NCI-H526 (cell line): ENCODE measurements at regions not wholly inside any gene's neighbourhood (a gene's known extent, or its start where the extent isn't known, plus 50 kb on each side); places are given as distances from the start of the nearest gene placed in this dataset.

ENCODE experiments used
- DNase-seq, 2 experiments: peaks; one replicate each; lab custom pipeline; 2025; lab: John Stamatoyannopoulos, UW

DNA sequence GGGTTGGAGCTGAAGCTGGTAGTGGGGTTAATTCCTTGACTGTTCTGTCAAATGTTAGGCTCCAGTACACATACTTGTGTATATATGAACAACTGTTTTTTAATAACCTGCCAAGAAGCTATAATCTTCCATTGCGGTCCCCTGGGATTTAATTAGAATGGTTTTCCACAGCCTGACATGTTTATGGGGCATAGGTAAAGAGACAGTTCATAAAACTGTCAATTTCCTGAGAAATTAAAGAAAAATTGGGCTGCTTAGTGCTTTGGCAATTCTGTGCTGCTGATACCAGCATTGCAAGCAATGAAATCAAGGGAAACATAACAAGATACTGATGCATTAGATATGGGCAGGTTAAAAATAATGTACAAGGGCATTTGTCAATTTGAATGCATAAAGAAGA, 314.1 kb upstream of the SLC35B3 start:
- peak in 1 of 2 experiments; percentile 5 for DNase-seq

DNA sequence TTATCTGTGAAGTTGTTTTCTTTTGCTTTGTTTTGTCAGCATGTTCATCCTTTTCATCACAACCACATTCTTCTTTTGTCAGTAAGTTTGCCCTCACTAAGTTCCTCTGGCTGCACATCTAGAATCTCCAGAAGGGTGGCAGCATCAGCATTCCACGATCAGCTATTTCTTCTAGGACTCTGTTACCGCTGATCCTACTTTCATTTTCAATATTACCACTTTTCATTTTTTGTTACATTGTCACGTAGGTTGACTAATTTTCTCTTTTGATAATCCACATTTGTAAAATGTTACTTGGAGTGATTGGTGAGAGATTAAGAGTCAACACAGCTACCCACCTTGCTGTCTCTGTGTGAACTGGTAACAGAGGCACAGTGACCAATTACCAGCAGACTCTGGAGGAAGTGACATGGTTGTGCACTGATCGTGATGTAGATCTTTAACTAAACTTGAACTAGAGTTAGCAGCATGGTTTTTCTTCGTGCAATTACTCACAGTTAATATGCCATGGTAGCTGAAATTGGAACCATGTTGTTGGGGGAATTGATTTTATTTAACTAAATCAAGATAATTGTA, 307.9 kb upstream of the SLC35B3 start:
- peak in 1 of 2 experiments; percentile 11 for DNase-seq

DNA sequence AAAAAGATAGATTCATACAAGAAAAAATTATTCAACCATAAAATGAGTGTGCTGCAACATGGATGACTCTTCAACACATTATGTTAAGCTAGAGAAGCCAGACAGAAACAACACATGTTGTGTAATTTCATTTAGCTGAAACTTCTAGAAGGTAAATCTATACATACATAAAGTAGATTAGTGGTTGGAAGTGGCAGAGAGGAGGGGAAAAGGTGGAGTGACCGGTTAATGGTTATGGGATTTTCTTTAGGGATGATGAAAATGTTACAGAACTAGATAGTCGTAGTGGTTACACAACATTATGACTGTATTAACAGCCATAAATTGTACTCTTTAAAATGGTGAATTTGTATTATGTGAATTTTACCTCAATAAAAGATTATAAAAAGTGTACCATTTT, 304.1 kb upstream of the SLC35B3 start:
- DNase-seq: no peak

DNA sequence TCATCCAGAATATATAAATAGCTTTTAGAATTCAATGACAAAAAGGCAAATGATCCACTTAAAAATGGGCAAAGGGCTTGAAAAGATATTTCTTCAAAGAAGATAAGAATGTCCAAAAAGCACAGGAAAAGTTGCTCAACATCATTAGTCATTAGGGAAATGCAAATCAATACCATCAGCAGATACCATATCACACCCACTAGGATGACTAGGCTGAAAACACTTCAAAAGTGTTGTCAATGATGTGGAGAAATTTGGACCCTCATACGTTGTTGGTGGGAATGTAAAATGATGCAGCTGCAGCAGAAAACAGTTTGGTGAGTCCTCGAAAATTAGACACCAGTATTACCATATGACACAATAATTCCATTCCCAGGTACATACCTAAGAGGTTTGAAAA, 303.6 kb upstream of the SLC35B3 start:
- no peak for DNase-seq

DNA sequence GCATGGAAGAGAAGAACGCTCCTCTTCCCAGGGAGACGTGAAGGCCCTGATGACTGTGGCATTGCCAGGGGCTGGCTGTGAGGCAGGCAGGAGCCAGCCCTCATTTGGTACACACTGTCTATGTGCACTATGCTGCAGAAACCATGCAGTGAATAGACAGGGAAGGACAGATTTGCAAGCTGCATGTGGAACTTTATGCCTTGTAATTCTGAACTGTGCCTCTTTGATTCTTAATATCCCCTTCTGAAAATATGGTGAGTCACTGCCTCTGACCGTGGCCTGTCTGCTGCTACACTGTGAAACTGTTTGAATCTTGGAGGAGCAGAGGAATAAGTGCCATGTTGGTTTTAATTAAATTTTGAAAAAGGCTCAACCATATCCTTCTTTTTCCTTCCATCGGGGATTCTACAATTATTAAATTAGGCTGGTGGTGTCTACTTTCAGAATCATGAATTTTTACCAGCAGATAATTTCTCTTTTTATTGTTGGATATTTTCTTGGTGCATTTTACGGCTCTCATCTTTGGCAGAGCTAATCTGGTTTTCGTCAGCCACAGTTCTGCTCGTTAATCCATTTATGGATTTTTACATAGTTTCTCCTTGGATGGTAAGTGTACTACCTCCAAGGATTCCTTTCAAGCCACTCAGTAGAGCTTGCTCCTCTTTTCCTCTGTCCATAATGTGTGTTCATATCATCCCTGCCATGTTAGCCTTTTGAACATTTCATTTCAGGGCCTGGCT, 301.0 kb upstream of the SLC35B3 start:
- DNase-seq: no peak

DNA sequence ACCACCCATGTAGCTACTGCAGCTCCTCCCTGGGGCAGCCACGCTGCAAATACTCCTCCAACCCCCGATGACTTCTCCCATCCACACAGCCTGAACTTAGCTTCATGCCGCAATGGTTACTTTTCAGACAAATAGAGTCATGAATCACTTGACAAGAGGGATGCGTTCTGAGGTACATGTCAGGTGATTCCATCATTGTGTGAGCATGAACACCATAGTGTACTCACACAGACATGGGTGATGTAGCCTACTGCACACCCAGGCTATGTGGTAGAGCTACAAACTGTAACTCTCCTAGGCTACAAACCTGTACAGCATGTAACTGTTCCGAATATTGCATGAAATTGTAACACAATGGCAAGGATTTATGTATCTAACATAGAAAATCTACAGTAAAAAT, 298.5 kb upstream of the SLC35B3 start:
- no peak for DNase-seq

DNA sequence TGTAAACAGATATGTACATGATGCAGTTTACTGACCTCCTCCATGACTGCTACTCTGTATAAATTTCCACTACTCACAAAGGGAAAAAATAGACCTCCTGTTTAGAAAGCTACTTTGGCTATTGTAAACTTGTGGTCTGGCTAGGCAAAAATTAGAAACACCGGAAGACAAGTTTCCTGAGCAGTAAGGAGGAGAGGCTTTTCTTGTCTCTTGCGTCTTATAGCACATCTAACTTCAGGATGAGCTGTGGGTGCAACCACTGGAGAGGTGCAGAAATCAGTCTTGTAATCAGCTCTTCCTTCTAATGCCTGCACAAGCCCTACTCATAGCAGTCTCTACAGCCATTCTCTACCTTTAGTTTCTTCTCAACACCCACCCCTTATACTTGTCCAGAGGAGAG, 296.5 kb upstream of the SLC35B3 start:
- DNase-seq: no peak

DNA sequence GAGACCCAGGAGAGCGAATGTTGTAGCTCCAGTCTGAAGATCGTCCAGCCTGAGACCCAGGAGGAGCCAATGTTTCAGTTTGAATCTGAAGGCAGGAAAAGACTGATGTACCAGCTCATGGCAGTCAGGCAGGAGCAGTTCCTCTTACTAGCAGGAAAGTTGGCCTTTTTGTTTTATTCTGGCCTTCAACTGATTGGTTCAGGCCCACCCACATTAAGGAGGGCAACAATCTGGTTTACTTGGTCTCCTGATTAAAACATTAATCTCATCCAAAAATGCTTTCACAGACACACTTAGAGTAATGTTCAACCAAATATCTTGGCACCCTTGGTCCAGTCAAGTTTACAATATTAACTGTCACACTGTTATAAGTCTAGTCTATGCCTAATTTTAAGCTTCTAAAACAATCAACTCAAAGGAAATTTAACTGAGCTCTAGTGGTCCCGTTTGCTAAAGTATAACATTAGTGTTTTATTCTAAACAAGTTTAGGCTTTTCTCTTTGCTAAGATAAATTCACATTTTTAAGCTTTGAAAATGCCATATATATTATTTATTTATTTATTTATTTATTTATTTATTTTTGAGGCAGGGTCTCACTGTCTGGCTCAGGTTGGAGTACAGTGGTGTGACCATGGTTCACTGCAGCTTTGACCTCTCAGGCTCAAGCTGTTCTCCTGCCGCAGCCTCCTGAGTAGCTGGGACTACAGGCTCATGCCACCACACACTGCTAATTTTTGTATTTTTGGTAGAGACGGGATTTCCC, 275.5 kb upstream of the SLC35B3 start:
- DNase-seq: no peak

DNA sequence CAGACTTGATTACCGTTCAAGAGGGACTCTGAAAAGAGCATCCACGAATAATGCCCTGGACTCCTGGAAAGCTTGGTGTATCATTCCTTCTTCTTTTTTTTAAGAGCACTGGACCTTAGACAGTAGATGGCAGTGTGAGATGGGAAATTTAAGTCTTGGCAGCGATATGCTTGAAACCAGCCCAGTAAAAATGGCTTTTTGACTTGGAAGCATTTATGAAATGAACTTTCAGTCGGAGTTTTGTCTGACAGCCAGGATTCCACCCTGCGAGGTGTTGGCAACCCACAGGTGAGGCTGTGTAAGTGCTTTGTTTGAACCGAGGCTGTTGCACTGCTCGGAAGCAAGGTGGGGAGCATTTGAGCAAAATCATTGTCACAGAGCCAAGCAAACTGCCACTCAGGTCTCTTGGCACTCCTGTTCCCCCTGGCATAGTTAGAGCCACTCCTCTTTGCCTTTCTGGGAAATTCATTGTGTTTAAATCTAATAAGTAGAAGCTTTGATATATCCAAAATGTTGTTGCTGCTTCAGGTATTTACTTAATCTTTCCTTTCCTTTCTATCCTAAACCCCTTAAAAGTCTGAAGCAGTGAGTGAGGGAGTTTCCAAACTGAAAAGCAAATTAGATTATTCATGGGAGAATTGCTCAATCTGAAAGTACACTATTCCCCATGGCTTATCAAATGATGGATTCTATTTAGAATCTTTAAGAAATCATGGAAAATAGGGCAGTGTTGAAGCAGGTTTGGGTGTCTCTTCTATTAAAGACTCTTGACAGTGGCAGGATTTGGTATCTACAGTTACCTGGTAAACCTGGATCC, 272.8 kb upstream of the SLC35B3 start:
- peak; percentile 7 to 68 for DNase-seq

DNA sequence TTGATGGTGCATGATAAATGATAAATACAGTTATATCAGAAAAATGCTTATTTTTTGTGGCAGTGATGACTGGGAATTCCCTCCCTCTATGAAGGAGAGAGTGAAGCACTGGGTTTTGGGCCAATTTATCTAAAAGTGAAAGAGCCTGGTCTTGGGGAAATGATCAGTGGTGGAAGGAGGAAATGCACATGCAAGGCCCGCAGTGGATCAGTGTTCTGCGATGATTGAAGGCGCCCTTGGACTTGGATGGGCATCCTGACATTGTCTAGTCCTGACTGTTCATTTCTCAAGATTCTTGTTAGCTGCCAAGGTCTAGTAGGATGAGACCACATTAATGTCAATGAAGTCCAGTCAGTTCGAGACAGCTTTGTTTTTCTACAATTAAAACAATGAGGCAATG, 272.0 kb upstream of the SLC35B3 start:
- no peak for DNase-seq

DNA sequence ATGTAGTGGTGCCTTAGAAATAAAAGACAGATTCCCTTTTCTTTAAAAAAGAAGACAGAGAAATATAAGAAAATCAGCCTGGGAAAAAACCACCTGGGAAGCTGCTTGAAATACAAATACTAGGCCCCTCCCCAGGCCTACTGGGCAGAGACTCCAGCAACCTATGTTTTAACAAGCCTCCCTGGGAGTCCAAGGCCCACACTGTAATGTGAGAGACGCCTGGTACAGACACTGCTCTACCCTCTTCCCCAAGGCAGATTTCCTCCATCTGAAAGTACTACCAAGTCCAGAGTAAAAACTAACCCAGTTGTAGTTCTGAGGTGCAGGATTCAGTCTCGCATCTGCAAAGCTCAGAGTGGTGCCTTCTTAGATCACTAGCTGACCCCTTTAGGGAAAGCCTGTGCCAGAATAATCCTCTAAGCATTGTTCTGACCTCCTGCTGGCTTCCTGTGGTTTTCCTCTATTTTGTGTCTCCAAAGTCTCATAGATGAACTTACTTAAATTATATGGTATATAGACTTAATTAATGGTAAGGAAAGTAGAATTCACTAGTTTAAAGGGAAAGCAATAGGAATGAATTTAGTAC, 270.2 kb upstream of the SLC35B3 start:
- no peak for DNase-seq

DNA sequence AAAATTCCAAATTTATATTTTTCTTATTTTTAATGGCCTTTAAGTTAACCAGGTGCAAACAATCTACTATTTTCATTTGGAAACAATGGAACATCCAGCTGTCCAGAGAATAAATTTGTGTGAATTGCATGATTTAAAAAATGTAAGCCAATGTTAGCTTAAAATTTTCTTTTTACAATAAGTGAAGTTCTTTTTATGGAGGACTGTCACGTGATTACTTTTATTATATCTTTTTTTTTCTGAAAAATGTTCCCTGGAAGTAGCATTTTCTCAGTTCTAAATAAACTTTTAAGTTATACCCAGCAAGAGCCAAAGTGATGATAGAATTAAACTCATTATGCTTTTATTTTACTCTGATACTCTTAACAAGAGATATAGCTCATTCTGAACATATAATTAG, 267.7 kb upstream of the SLC35B3 start:
- no peak for DNase-seq

DNA sequence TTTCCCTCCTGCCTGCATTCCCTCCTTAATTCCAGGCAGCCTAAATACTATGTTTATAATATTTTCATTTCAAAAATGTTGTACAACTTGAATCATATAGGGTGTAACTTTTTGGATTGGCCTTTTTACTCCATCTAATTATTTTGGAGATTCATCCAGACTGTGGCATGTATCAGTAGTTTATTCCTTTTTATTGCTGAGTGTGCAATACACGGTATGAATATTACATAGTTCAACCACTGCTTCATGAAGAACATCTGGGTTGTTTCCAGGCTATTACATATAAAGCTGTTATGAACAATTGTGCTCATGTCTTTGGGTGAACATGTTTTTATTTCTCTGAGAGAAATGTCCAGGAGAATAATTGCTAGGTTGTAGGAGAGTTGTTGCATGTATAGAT, 253.5 kb upstream of the SLC35B3 start:
- no peak for DNase-seq

DNA sequence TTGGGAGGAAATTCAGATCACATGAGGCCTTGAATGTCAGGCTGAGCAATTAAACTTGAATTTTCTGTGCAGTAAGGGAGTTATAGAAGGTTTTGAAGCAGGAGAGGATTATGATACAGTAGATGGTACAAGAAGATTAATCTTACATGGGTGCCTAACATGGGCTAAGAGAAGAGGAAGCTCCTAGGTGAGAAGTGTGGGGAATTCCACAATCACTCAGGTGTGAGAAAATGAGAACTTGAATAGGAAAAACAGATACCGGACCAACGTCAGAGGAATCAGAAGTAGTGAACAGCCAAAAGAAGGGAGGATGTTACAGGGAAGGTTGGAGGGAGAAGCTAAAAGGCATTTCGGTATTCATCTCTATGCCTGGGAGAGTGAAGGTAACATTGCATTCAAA, 250.7 kb upstream of the SLC35B3 start:
- no peak for DNase-seq

DNA sequence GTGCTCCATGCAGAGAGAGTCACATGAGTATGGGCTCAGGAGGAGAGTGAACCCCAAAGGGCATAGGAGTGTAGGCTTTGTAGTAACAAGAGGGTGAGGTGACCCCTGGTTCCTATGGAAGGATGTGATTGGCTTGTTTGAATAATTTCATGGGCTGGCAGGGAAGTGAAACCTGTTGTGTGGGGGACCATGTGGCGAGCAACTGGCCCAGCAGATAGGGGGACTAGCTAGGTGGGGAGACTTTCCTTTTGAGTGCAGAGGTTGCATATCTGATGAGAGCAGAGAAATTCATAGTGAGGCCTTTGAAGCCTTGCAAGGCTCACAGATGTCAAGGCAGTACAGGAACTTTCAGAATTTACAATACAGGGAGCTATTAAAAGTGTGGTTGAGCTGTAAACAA, 247.9 kb upstream of the SLC35B3 start:
- no peak for DNase-seq

DNA sequence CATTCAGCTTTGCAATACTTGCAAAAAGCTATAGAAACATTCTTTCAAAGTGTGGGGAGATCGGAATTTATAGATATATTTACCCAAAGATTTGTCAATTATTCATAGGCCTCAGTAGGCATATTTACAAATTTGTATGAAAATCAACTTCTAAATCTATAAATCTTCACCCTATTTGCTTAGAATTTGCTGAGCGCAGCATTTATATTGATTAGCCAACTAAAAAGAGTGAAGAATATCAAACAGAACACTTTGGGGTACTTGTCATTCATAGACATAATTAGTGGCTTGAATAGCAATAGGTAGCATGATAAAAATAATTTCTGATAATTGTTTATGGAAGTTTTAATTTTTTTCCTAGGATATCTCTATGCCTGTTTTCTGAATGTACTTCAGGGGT, 244.5 kb upstream of the SLC35B3 start:
- DNase-seq: no peak

DNA sequence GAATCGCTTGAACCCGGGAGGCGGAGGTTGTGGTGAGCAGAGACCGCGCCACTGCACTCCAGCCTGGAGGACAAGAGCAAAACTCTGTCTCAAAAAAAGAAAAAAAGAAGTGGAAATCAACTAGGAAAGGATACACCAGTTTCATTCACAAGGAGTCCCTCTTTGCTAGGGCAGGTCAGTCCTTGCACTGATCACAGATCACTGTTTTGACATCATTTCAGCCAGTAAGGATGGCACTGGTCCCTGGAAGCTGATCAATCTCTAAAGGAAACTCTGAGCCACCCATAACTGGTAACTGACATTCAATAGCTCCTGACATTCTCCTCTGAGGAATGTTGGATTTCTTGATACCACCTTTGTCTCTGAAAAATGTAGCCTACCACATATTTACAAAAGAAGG, 243.1 kb upstream of the SLC35B3 start:
- no peak for DNase-seq

DNA sequence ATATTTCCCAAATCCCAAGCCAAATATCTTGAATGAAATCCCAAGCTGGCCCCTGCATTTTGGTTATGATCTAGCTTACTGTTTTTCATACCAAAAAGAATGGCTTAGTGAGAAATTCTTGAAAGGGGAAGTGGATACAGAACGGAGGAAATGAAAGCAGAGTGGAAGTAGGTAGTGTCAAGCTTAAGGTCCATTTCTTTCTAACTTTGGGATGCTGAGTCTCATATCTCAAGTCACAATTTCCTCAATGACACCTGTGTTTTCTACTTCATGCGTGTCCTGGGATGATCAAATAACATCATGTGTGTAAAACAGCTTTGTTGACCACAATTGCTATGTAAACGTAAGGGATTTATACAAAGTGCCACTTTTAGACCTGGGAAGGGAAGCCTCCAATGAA, 238.8 kb upstream of the SLC35B3 start:
- no peak for DNase-seq

DNA sequence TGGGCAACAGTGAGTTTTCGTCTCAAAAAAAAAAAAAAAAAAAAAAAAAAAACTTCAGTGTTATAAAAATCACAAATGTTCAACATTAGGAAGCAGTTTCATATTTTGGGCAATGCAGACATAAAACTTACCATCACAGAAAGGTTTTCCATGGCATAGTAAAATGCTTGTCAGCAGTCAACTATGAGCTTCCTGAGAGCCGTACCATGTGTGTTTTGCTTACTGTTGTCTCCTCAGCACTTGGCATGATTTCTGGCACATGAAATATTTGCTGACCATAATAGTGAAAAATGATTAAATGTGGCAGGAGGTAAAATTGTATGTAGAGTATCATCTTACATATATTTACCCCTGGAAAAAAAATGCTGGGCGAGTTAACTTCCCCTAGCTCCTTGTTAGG, 237.5 kb upstream of the SLC35B3 start:
- no peak for DNase-seq

DNA sequence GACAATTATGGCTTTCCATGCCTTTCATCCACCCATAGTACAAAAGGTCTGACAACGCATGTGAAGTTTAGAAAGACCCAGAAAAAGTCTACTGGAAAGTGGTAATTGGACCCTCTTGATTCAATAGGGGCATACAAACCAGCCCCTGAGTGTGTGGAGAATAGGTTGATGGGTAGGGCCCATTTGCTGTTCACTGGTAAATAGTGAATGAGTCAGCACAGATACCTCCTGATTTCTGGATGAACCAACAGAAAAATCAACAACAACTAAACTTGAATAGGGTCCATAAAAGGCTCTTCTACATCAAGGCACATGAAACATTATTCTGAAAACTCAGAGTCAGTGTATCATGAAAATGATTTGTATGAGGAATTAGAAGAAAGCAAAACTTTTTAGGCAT, 235.4 kb upstream of the SLC35B3 start:
- DNase-seq: no peak

DNA sequence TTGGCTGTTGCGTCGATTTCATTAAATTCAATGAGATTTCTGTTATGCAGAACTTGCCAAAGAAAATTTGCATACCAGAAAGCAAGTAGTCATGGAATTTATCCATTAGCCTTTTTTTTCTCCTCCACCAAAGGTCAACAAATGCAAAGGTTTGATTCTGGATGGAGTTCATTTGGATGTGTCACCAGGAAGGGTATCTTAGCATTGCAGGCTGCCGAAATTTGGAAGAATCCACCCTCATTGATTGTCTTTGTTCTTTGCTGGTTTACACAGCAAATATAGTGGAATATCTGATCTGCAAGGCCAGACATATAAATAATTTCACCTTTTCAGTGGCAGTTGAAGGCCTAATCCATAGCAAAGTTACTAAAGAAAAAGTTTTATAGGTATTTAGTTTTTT, 229.4 kb upstream of the SLC35B3 start:
- DNase-seq: no peak

DNA sequence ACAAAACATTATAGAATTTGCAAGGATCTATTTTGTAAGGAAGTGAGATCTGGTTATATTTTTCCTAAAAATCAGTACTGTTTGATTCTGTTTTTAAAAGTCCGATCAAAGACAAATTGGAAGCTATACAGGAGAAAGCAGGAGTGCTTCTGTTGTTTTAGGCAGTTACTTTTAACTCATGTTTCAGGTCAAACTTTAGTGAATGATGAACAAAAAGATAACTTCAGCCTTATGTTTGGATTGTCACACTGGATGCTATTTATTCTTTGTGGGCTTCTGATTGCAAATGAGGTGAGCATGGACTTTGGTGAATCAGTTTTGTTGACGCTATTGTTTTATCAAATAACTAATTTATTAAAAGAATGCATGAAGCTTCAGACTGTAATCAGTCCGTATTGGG, 228.7 kb upstream of the SLC35B3 start:
- no peak for DNase-seq
